ENCODE measurements at regions not wholly inside any gene's neighbourhood (a gene's known extent, or its start where the extent isn't known, plus 50 kb on each side); places are given as distances from the start of the nearest gene placed in this dataset.

GRCh38 chr11:131307506-131307905 lies 62.9 kb upstream of the NTM start:
- DNase-seq: no peak
- no peak overlapping the region for H2BK5ac ChIP-seq (ENCODE audit: low read depth, low read length, poor library complexity)
- no peak overlapping the region for H2BK12ac ChIP-seq (ENCODE audit: low read length)
- no peak overlapping the region for H3K18ac ChIP-seq (ENCODE audit: low read length)
- no peak overlapping the region for H3K14ac ChIP-seq (ENCODE audit: low read length)
- no peak overlapping the region for H2AFZ ChIP-seq (ENCODE audit: insufficient read depth, low read length, poor library complexity)
- no peak overlapping the region for H3K4me2 ChIP-seq (ENCODE audit: low read length)
- H3K27ac ChIP-seq (ENCODE audit: low read depth, low read length): no peak overlapping the region
- no peaks in the 10 kb centered on the region for H3K79me1 ChIP-seq (ENCODE audit: low read length)
- H4K12ac ChIP-seq (ENCODE audit: low read depth, low read length): no peak overlapping the region
- no peaks in the 10 kb centered on the region for H3K79me2 ChIP-seq (ENCODE audit: control insufficient read depth, insufficient read depth, low read length, poor library complexity)
- H3K27me3 ChIP-seq (ENCODE audit: insufficient read depth, low read length): no peaks in the 10 kb centered on the region
- H3K4ac ChIP-seq (ENCODE audit: low read depth, low read length): no peak overlapping the region
- no peak overlapping the region for H2AK5ac ChIP-seq (ENCODE audit: low read length)
- H3K36me3 ChIP-seq (ENCODE audit: control insufficient read depth in 1 of 2, insufficient read depth in 2 of 2, low read length in 2 of 2): no peaks in the 10 kb centered on the region
- no peak overlapping the region for H2BK120ac ChIP-seq (ENCODE audit: insufficient read depth, low read length, poor library complexity)
- H4K91ac ChIP-seq (ENCODE audit: low read depth, low read length): no peak overlapping the region
- H3K4me1 ChIP-seq (ENCODE audit: control insufficient read depth in 1 of 2, insufficient read depth in 2 of 2, low read length in 2 of 2): no peaks in the 10 kb centered on the region
- WGBS (ENCODE audit: extremely low coverage, insufficient coverage, insufficient read length): no CpG with 5 or more reads among the region's 6 CpGs
- no peak overlapping the region for H3K23ac ChIP-seq (ENCODE audit: low read length)
- H3K9me3 ChIP-seq (ENCODE audit: insufficient read depth, low read depth, low read length): no peaks in the 10 kb centered on the region
- H4K8ac ChIP-seq (ENCODE audit: low read depth, low read length): no peak overlapping the region
- no peak overlapping the region for H3K4me3 ChIP-seq (ENCODE audit: low read depth, low read length)
- no peak overlapping the region for H3K9ac ChIP-seq (ENCODE audit: low read length)

- Histone ChIP-seq H3K4me1 (ENCODE audit: control insufficient read depth in 1 of 2, insufficient read depth in 2 of 2, low read length in 2 of 2) (no peaks in the 10 kb centered on the region), H4K91ac (ENCODE audit: low read depth, low read length) (no peak overlapping the region), H3K14ac (ENCODE audit: low read length) (no peak overlapping the region), H3K36me3 (ENCODE audit: control insufficient read depth in 1 of 2, insufficient read depth in 2 of 2, low read length in 2 of 2) (no peaks in the 10 kb centered on the region), H3K9me3 (ENCODE audit: insufficient read depth, low read depth, low read length) (no peaks in the 10 kb centered on the region), H3K23ac (ENCODE audit: low read length) (no peak overlapping the region), H3K79me1 (ENCODE audit: low read length) (no peaks in the 10 kb centered on the region), H2AFZ (ENCODE audit: insufficient read depth, low read length, poor library complexity) (no peak overlapping the region), H4K8ac (ENCODE audit: low read depth, low read length) (no peak overlapping the region), H3K27me3 (ENCODE audit: insufficient read depth, low read length) (no peaks in the 10 kb centered on the region), H3K4me3 (ENCODE audit: low read depth, low read length) (no peak overlapping the region), H2BK120ac (ENCODE audit: insufficient read depth, low read length, poor library complexity) (no peak overlapping the region), H3K18ac (ENCODE audit: low read length) (no peak overlapping the region), H2AK5ac (ENCODE audit: low read length) (no peak overlapping the region), H3K4ac (ENCODE audit: low read depth, low read length) (no peak overlapping the region), H4K12ac (ENCODE audit: low read depth, low read length) (no peak overlapping the region), H3K9ac (ENCODE audit: low read length) (no peak overlapping the region), H2BK5ac (ENCODE audit: low read depth, low read length, poor library complexity) (no peak overlapping the region), H2BK12ac (ENCODE audit: low read length) (no peak overlapping the region), H3K79me2 (ENCODE audit: control insufficient read depth, insufficient read depth, low read length, poor library complexity) (no peaks in the 10 kb centered on the region), H3K4me2 (ENCODE audit: low read length) (no peak overlapping the region), H3K27ac (ENCODE audit: low read depth, low read length) (no peak overlapping the region)
- no peak for DNase-seq
- no CpG with 5 or more reads among the region's 5 CpGs for WGBS (ENCODE audit: extremely low coverage, insufficient coverage, insufficient read length)
These were observed 60.6 kb upstream of the NTM start for GRCh38 chr11:131309776-131310175.

DNA sequence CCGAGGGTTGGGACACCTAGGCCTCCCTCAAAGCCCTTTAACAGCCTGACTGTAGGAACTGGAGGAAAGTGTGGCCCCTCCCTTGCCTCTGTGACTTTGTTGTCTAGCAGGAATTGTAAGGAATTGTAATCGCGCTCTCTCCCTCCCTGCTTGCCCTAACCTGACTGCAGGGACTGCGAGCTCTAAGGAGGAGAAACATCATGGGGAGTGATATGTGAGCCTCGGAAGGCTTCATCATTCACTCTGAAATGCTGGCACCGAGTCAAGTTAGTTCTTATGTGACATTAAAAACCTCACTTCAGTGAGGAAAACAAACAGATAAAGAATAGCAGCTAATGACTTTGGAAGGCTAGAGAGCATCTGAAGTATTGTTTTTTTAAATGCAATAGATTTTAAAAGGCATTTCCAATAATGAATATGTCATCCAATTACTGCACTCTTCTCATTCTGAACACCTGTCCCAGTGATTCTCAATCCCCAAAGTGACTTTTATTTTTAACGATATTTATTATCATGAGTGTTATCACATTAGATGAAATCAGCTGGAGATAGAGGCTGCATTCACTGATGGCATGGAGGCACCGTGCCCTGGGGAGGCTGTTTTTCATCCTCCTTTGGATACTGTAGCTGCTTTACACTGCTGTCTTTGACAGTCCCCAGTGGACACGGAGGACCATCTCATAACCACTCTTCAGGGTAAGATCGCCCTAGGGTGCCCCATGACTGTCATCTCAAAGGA lies 58.5 kb upstream of the NTM start:
- Histone ChIP-seq H2AFZ (ENCODE audit: insufficient read depth, low read length, poor library complexity) (no peak overlapping the region), H3K9ac (ENCODE audit: low read length) (no peak overlapping the region), H3K4me3 (ENCODE audit: low read depth, low read length) (no peak overlapping the region), H3K18ac (ENCODE audit: low read length) (no peak overlapping the region), H3K9me3 (ENCODE audit: insufficient read depth, low read depth, low read length) (no peaks in the 10 kb centered on the region), H2BK5ac (ENCODE audit: low read depth, low read length, poor library complexity) (no peak overlapping the region), H3K36me3 (ENCODE audit: control insufficient read depth in 1 of 2, insufficient read depth in 2 of 2, low read length in 2 of 2) (no peaks in the 10 kb centered on the region), H3K79me1 (ENCODE audit: low read length) (no peaks in the 10 kb centered on the region), H2BK120ac (ENCODE audit: insufficient read depth, low read length, poor library complexity) (no peak overlapping the region), H2AK5ac (ENCODE audit: low read length) (no peak overlapping the region), H4K91ac (ENCODE audit: low read depth, low read length) (no peak overlapping the region), H4K12ac (ENCODE audit: low read depth, low read length) (no peak overlapping the region), H3K23ac (ENCODE audit: low read length) (no peak overlapping the region), H3K14ac (ENCODE audit: low read length) (no peak overlapping the region), H3K4me1 (ENCODE audit: control insufficient read depth in 1 of 2, insufficient read depth in 2 of 2, low read length in 2 of 2) (no peaks in the 10 kb centered on the region), H3K4ac (ENCODE audit: low read depth, low read length) (no peak overlapping the region), H3K27ac (ENCODE audit: low read depth, low read length) (no peak overlapping the region), H3K79me2 (ENCODE audit: control insufficient read depth, insufficient read depth, low read length, poor library complexity) (no peaks in the 10 kb centered on the region), H3K4me2 (ENCODE audit: low read length) (no peak overlapping the region), H2BK12ac (ENCODE audit: low read length) (no peak overlapping the region), H4K8ac (ENCODE audit: low read depth, low read length) (no peak overlapping the region), H3K27me3 (ENCODE audit: insufficient read depth, low read length) (no peaks in the 10 kb centered on the region)
- no CpG with 5 or more reads among the region's 10 CpGs for WGBS (ENCODE audit: extremely low coverage, insufficient coverage, insufficient read length)
- DNase-seq: no peak
